ENCODE measurements at regions not wholly inside any gene's neighbourhood (a gene's known extent, or its start where the extent isn't known, plus 50 kb on each side); places are given as distances from the start of the nearest gene placed in this dataset.

DNA sequence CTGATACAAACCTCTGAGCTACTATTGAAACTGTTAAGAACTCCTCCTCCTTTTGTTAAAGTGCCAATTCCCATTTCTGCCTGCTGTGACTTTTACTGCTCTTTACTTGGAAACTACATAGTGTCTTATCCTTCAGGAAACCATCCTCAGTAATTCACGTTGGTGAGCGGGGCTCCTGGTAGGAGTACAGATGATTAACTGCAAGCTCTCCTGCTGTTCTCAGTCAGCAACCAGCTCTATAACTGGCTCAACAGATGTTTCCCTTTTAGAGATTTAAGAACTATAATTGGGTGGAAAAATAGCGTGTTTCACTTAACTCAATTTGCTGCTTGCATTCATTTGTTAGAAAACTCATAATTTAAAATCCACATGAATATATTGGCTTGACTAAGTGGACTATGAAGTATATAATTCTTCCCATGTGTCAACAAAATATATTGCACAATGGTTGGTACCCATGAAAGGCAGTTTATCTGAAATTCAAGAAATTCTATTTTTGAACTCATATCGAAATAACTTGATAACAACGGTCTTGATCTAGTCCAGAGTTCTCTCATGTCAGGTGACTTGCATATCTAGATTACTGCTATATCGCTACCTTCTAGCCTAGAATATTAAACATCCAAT is 574.0 kb downstream of the KCNT2 start:
- TF ChIP-seq GATA3 (IDR thresholded peaks at IDR 0.05; ENCODE audit: low read depth, low read length) (no peak), GATA2 (IDR thresholded peaks at IDR 0.05; ENCODE audit: low read depth, low read length) (no peak)
